Kidney epithelial cell (primary cell): ENCODE measurements at regions not wholly inside any gene's neighbourhood (a gene's known extent, or its start where the extent isn't known, plus 50 kb on each side); places are given as distances from the start of the nearest gene placed in this dataset.
A peak's percentile ranks its signal among the peaks of the same experiment; 100 is the strongest.

Experiments
- DNase-seq: peaks from one replicate; pipeline ENCODE4 v3.0.0-alpha.2; 2010; ENCODE audit warnings: low read depth
- H3K27me3 ChIP-seq: 2 replicates; pipeline ENCODE4 v1.6.0; 2011; ENCODE audit warnings: low read length; ENCODE audit not compliant: control insufficient read depth, insufficient read depth
- H3K36me3 ChIP-seq: 2 replicates; pipeline ENCODE4 v1.5.1; 2011; ENCODE audit warnings: low read length; ENCODE audit not compliant: control insufficient read depth, insufficient read depth
- H3K4me3 ChIP-seq: 2 replicates; pipeline ENCODE4 v1.5.1; 2011; ENCODE audit warnings: low read depth, mild to moderate bottlenecking, control low read depth, low read length
- TF ChIP-seq, protein P1 (sequence below): IDR thresholded peaks from 2 replicates; pipeline ENCODE4 v1.5.1; 2011; ENCODE audit warnings: mild to moderate bottlenecking, moderate library complexity, low read length, control low read depth, inconsistent platforms; ENCODE audit not compliant: insufficient read depth, poor library complexity, severe bottlenecking

DNA sequence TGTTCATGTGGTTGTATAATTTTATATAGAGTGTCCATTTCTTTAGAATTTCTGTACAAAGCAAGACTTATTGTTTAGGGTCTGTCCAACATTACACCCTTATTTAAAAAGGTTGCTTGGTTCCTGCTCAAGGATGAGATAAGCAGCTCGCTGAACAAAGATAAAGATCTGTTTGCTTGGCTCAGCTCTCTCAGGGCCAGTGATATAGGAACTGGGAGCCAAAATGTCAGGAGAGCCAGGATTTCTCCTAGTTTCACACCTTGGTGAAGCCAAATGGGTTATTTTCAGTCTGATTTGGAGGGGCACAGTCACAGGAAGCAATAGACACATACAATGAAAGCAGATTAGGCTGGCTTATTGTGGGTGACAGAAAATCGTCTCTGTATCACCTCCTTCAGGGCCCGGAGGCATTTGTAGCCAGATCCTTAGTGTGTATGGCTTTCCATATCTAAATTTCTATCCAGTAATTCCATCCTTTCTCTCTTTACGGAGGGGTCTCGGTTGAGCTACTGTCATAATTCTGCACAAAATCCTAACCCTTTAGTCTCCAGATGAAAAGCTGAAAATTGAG, 396.4 kb downstream of the TMEM232 start:
- no peaks in the 10 kb centered on the region for H3K27me3 ChIP-seq

DNA sequence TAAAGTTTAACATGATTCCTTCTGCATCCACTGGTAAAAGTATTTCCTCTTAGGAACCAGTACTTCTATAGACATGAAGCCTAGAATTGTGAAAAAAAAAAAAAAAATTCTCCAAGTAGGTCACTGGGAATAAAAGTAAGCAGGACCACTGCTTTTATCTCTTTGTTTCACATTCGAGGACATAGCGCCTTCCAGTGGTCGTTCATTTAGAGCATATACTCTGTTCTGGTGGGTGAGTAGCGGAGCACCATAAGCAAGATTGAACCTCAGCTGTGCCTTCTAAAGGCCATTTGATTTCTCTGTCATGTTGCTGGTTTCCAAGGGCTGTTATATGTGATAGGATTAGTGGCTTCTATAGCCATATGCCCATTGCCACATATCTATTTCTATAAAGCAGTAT, 393.1 kb downstream of the TMEM232 start:
- TF ChIP-seq, protein P1, sequence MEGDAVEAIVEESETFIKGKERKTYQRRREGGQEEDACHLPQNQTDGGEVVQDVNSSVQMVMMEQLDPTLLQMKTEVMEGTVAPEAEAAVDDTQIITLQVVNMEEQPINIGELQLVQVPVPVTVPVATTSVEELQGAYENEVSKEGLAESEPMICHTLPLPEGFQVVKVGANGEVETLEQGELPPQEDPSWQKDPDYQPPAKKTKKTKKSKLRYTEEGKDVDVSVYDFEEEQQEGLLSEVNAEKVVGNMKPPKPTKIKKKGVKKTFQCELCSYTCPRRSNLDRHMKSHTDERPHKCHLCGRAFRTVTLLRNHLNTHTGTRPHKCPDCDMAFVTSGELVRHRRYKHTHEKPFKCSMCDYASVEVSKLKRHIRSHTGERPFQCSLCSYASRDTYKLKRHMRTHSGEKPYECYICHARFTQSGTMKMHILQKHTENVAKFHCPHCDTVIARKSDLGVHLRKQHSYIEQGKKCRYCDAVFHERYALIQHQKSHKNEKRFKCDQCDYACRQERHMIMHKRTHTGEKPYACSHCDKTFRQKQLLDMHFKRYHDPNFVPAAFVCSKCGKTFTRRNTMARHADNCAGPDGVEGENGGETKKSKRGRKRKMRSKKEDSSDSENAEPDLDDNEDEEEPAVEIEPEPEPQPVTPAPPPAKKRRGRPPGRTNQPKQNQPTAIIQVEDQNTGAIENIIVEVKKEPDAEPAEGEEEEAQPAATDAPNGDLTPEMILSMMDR: peak; percentile 37
- no peaks in the 10 kb centered on the region for H3K36me3 ChIP-seq
- no peak overlapping the region for H3K4me3 ChIP-seq
- DNase-seq: no peak
- H3K27me3 ChIP-seq: no peaks in the 10 kb centered on the region

More for the DNA sequence above, 396.4 kb downstream of the TMEM232 start:
- no peaks in the 10 kb centered on the region for H3K36me3 ChIP-seq
- no peak for DNase-seq
- TF ChIP-seq, protein P1: no peak
- no peak overlapping the region for H3K4me3 ChIP-seq

- TF ChIP-seq, protein P1: no peak
- H3K36me3 ChIP-seq: no peaks in the 10 kb centered on the region
- DNase-seq: no peak
- no peak overlapping the region for H3K4me3 ChIP-seq
- no peaks in the 10 kb centered on the region for H3K27me3 ChIP-seq
Observed at GRCh38 chr5:110335361-110336066, 391.0 kb downstream of the TMEM232 start.

DNA sequence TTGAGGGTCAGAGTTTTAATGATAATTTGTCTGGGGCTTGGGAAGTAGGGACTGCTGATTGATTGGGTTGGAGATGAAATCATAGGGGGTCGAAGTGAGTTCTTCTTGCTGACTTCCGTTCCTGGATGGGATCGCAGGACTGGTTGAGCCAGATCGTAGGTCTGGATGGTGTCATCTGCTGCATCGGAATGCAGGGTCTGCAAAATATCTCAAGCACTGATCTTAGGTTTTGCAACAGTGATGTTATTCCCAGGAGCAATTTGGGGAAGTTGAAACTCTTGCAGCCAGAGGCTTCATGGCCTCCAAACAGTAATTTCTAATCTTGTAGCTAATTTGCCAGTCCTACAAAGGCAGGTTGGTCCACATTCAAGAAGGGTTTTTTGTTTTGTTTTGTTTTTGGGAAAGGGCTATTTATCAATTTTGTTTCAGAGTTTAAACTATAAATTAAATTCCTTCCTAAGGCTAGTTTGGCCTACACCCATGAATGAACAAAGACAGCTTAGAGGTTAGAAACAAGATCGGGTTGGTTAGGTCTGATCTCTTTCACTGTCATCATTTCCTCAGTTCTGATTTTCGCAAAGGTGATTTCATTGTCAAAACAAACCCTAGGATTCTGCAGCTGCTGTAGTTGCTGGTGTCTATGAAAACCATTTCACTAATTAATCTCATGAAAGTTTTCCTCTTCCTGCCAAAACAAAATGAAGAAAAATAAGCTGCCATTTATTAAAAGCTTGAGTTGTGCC, 388.0 kb downstream of the TMEM232 start:
- DNase-seq: no peak
- no peaks in the 10 kb centered on the region for H3K27me3 ChIP-seq
- H3K36me3 ChIP-seq: no peaks in the 10 kb centered on the region
- TF ChIP-seq, protein P1: no peak
- no peak overlapping the region for H3K4me3 ChIP-seq

GRCh38 chr5:110339399-110339798, 387.1 kb downstream of the TMEM232 start:
- Histone ChIP-seq H3K36me3 (no peaks in the 10 kb centered on the region), H3K4me3 (no peak overlapping the region), H3K27me3 (no peaks in the 10 kb centered on the region)
- TF ChIP-seq, protein P1: no peak
- DNase-seq: no peak
